GM19035 (cell line): ENCODE measurements at regions not wholly inside any gene's neighbourhood (a gene's known extent, or its start where the extent isn't known, plus 50 kb on each side); places are given as distances from the start of the nearest gene placed in this dataset.

Experiments
- ATAC-seq: cut with Tn5 transposase; IDR thresholded peaks from one replicate; pipeline ENCODE4 v1.9.1; 2021; ENCODE audit not compliant: unreplicated experiment

GRCh38 chr5:92904021-92904420 is 677.0 kb downstream of the NR2F1-AS1 start:
- ATAC-seq = no peak

DNA sequence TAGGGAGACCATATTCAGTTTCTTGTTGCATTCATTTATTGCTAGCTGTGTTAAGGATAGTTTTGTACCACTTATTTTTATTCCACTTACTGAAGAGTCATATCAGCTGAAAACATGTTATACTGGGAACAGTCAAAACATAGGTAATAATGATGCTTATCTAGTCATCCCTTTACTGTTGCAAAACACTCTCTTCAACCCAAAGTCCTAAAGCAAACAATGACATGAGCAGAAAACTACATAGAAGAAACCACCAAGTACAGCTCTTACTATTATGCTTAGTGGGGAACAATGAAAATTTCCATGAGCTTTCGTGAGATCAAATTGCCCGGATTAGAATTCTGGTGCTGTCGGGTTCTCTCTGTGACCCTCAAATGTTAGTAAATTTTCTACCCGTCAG is 681.4 kb downstream of the NR2F1-AS1 start:
- ATAC-seq = no peak

- ATAC-seq = no peak
Observed at GRCh38 chr5:92896722-92897121, 684.3 kb downstream of the NR2F1-AS1 start.

GRCh38 chr5:92890841-92891244 is 690.2 kb downstream of the NR2F1-AS1 start:
- ATAC-seq = no peak

DNA sequence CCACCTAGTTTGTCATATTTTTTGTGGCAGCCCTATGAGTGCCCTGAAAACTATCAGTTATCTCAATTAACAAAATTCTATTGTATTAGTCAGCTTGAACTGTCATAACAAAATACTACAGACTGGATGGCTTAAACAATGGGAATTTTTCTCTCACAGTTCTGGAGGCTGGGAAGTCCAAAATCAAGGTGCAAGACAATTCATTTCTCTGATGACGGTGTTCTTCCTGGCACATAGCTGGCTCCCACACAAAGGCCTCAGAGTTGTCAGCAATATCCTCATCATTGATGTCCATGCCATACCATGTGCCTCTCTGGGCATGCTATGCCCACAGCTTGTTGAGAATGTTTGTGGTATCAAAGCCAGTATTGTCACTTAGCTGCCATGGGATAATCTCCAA is 691.9 kb downstream of the NR2F1-AS1 start:
- ATAC-seq = no peak

GRCh38 chr5:92887254-92887653 is 693.8 kb downstream of the NR2F1-AS1 start:
- no peak for ATAC-seq

DNA sequence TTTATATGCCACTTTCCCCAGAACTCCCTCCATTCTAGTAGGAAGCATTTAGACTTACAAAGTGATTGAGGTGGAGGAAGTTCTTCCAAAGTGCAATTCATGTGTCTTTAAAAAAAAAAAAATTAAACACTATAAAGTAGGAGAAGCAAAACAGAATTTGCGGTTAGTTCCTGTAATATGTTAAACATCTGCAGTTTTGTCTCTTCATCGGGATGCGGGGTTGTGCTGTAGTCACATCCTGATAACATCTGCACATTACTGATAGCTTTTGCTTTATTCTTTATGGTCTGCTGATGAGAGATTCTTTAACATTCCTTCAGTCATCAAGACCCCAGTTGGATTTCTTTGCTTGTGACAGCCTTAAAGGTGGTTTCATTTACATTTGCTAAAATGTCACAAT is 694.3 kb downstream of the NR2F1-AS1 start:
- no peak for ATAC-seq

GRCh38 chr5:92885950-92886349 is 695.1 kb downstream of the NR2F1-AS1 start:
- no peak for ATAC-seq

DNA sequence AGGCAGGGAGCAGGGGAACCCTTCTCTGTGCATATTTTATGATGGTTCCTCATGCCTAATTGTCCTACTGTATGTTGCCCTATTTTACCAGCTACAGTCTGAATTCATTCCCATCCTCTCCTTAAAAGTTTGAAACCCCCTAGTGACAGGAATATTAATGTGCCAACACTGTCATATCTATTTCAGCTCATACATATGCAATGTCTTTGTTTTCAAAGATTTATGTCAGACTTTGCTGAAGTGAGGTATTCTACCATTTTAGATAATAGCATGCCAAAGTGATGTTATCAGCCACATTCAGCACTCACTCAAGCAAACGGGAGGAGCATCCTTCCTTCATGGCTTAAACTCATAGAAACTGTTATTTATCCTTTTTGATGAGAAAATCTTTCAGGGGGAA is 696.5 kb downstream of the NR2F1-AS1 start:
- no peak for ATAC-seq

- ATAC-seq = no peak
Observed at GRCh38 chr5:92879806-92880543, 701.0 kb downstream of the NR2F1-AS1 start.

GRCh38 chr5:92874790-92875189 is 706.2 kb downstream of the NR2F1-AS1 start:
- ATAC-seq = no peak

- ATAC-seq = no peak
Observed at GRCh38 chr5:92868442-92868841, 712.6 kb downstream of the NR2F1-AS1 start.

- no peak for ATAC-seq
Observed at GRCh38 chr5:92864591-92864990, 716.4 kb downstream of the NR2F1-AS1 start.

- ATAC-seq = no peak
Observed at GRCh38 chr5:92863666-92864065, 717.4 kb downstream of the NR2F1-AS1 start.

DNA sequence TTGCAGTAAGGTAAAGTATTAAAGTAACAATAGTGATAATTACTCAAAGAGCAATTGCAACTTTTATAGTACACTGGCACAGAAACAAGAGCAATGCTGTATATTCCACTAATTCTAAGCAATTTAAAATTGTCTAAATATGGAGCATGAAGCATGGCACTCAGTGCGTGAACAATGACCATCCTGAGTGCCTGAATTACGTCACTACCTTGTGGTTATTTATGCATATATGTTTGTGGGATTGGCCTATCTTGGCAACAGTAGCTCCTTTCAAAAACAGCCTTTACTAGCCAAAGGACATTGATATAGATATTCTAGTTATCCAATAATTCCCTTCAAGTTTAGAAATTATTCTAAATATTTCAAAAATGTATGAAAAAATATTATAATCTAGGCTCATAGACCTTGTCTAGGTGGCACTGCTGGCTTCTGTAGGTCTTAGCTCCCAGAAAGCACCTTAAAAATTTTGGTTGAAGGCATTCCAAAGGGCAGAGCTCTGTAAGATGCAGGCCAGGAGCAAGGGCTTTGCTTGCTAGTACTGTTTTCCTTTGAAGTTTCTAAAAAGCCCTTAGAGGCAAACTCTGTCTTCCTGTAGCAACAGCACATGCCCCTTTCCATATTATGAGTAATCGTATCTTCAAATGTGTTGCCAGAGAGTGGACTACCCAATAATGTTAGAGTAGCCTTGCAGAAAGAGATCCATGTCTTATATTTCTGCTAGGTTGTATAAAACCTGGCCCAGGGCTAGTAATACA is 719.3 kb downstream of the NR2F1-AS1 start:
- no peak for ATAC-seq

- no peak for ATAC-seq
Observed at GRCh38 chr5:92860061-92860460, 721.0 kb downstream of the NR2F1-AS1 start.

DNA sequence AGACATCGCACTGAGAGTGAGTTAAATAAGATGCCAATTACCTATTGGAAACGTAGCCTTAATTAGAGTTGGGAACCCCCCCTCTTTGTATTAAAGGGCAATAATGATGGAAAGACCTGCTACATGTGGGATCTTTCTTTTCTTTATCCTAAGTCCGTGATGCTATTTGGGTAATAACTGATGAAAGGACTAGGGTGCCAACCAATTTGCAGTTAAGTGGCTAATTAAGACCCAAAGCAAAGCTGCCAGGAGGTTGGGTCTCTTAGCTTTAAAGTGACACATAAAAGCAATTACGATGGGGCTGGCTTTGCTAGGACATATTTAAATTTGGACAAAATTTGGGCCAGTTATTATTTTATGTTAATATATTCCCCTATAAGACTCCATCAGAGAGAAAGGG is 728.8 kb downstream of the NR2F1-AS1 start:
- no peak for ATAC-seq

- no peak for ATAC-seq
Observed at GRCh38 chr5:92850886-92851285, 730.1 kb downstream of the NR2F1-AS1 start.

DNA sequence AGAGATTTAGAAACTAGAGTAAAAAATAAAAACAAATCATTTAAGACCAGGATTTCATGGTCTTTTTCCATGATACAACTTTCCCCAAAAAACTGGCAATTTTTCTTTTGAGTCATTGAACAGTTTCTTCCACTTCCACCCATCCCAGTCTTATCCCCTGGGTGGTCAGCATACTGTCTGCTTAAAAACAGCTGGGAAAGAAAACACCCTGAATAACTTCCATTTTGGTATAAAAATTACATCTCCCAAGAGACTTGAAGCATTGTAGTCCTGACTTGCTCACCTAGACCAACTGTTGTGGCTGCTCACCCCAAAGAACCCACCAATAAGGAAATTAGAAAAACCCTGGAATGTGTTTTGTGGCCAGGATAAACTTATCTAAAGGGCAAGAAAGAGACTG is 731.3 kb downstream of the NR2F1-AS1 start:
- ATAC-seq = no peak

DNA sequence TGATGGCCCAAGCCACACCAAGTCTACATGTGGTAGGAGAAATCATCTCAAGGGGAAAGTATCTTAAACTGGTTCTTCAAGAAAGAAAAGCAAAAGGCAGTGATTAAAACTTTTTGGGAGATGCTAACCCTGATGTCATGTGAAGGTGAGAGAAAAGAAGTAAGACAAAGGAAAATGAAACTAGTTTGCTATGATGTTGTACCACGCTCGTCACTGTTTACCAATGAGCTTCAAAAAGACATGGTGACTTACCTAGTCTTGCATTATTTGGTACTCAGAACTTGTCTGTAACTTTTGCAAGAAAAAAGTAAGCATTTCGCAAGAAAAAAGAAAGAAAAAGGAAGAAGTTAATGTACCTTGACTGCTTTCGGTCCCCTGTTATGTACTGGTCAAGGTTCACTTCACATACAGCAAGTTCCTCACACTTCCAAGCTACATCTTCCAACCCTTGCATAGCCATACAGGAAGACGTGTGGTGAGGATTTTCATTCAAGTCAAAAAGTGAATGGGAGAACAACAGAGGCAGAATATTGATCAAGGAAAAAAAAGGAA is 739.3 kb downstream of the NR2F1-AS1 start:
- no peak for ATAC-seq

- ATAC-seq = no peak
Observed at GRCh38 chr5:92838253-92838652, 742.8 kb downstream of the NR2F1-AS1 start.
